Activated CD4-positive, alpha-beta memory T cell treated with anti-CD3 and anti-CD28 coated beads for 36 hours (primary cell): ENCODE measurements at regions not wholly inside any gene's neighbourhood (a gene's known extent, or its start where the extent isn't known, plus 50 kb on each side); places are given as distances from the start of the nearest gene placed in this dataset.

Experiments used
- CTCF ChIA-PET: fragments of 350-600 bp; sonication (Branson Sonifier 250); formaldehyde crosslinking; loops from one replicate; lab custom pipeline; 2021; ENCODE audit warnings: antibody characterized with exemption, inconsistent platforms; lab: Charles Lee
- POLR2A ChIA-PET: fragments of 350-600 bp; sonication (Branson Sonifier 250); formaldehyde crosslinking; loops from one replicate; lab custom pipeline; 2021; ENCODE audit warnings: antibody characterized with exemption; lab: Charles Lee
- DNase-seq: peaks from one replicate; pipeline ENCODE4 v3.0.0-alpha.2; 2020
- H3K27ac Mint-ChIP-seq: one replicate; pipeline ENCODE4 v1.8.0; 2021; ENCODE audit warnings: mixed read lengths
- H3K27me3 Mint-ChIP-seq: one replicate; pipeline ENCODE4 v1.8.0; 2021; ENCODE audit warnings: mixed read lengths
- H3K36me3 Mint-ChIP-seq: one replicate; pipeline ENCODE4 v1.8.0; 2021; ENCODE audit warnings: mixed read lengths
- H3K4me1 Mint-ChIP-seq: one replicate; pipeline ENCODE4 v1.8.0; 2021; ENCODE audit warnings: low read depth, mixed read lengths
- H3K4me3 Mint-ChIP-seq: one replicate; pipeline ENCODE4 v1.8.0; 2021; ENCODE audit warnings: mild to moderate bottlenecking, mixed read lengths
- H3K9me3 Mint-ChIP-seq: one replicate; pipeline ENCODE4 v1.8.0; 2021; ENCODE audit warnings: mixed read lengths
- intact Hi-C: fragments of 100-400 bp; cut with micrococcal nuclease; formaldehyde crosslinking; loops from one replicate; pipeline ENCODE4 v1.15.1; 2023

DNA sequence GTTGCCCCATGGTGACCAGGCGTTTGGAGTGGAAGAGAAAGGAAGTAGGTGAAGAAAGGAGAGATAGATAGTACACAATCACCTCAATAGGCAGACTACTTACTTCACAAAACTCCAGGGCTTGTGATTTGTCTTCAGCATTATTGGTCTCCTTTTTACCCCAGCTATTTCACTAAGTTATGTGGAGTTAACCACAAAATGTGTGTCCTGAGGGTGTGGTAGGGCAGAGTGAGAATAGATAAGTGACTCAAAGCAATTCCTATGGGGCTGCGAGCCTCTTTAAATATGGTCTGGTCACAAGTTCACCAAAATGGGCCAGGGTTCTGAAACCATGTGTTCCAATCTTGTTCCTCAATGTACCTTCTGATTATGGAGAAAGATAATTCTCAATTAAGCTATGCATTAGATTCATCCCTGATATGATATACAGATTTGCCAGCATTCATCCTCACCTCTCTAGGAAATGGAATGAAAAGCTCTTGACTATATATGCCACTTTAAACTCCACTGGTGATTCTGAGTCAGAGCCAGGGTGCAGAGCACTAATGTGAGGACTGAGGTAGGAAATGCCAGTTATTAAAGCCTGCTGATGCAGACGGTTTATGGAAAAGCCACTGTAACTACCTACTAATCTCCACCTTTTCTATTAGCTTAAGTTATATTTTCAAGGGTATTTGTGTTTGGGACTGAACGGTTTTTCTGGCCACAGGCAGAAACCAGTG is 310.6 kb upstream of the MANEA start:
- Mint-ChIP-seq H3K27ac (no peak overlapping the region), H3K9me3 (no peaks in the 10 kb centered on the region), H3K4me3 (no peak overlapping the region), H3K27me3 (no peaks in the 10 kb centered on the region), H3K4me1 (no peaks in the 10 kb centered on the region), H3K36me3 (no peaks in the 10 kb centered on the region)
- intact Hi-C loops = no loop called here
- ChIA-PET POLR2A (no interaction called here), CTCF (no interaction called here)
- no peak for DNase-seq

DNA sequence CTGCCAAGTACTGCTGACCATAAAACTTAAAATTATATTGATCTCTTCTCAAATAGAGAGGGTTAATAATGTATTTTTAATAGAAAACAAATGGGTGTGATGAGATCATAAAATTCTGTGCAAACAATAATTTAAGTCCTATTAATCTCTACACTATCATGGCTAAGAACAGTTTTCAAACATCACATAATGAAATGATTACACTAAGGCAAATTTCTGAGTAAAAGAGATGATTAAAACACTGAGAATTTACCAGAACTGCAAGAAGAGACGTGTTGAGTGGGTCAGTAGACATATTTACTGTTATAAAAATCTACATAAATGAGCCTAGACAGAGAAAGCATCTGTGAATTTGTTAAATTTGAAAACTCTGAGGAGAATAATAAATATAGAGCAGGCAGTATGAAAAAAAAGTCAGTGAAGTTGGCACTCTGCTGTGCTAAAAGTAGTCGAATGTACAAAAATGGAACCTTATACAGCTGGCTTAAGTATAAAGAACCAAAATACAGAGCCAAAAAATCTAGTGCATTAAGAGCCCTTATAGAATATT is 302.6 kb upstream of the MANEA start:
- no peaks in the 10 kb centered on the region for H3K4me1 Mint-ChIP-seq
- H3K36me3 Mint-ChIP-seq = no peaks in the 10 kb centered on the region
- H3K27ac Mint-ChIP-seq = no peak overlapping the region
- DNase-seq = no peak
- intact Hi-C loops = no loop called here
- H3K4me3 Mint-ChIP-seq = no peak overlapping the region
- no peaks in the 10 kb centered on the region for H3K27me3 Mint-ChIP-seq
- no peaks in the 10 kb centered on the region for H3K9me3 Mint-ChIP-seq
- CTCF ChIA-PET = no interaction called here
- POLR2A ChIA-PET = no interaction called here

- no peaks in the 10 kb centered on the region for H3K27me3 Mint-ChIP-seq
- ChIA-PET POLR2A (no interaction called here), CTCF (no interaction called here)
- no peaks in the 10 kb centered on the region for H3K9me3 Mint-ChIP-seq
- H3K4me1 Mint-ChIP-seq = no peaks in the 10 kb centered on the region
- no peaks in the 10 kb centered on the region for H3K36me3 Mint-ChIP-seq
- H3K4me3 Mint-ChIP-seq = no peak overlapping the region
- no peak for DNase-seq
- intact Hi-C loops = no loop called here
- H3K27ac Mint-ChIP-seq = no peak overlapping the region
These were observed 297.7 kb upstream of the MANEA start for GRCh38 chr6:95279616-95280015.

GRCh38 chr6:95280686-95281273 is 296.6 kb upstream of the MANEA start:
- Mint-ChIP-seq H3K9me3 (no peaks in the 10 kb centered on the region), H3K4me3 (no peak overlapping the region), H3K36me3 (no peaks in the 10 kb centered on the region), H3K4me1 (no peaks in the 10 kb centered on the region), H3K27me3 (no peaks in the 10 kb centered on the region), H3K27ac (no peak overlapping the region)
- no peak for DNase-seq
- ChIA-PET CTCF (no interaction called here), POLR2A (no interaction called here)
- intact Hi-C loops = no loop called here

GRCh38 chr6:95285881-95286280 is 291.5 kb upstream of the MANEA start:
- ChIA-PET CTCF (no interaction called here), POLR2A (no interaction called here)
- Mint-ChIP-seq H3K9me3 (no peaks in the 10 kb centered on the region), H3K4me3 (no peak overlapping the region), H3K27ac (no peak overlapping the region), H3K4me1 (no peaks in the 10 kb centered on the region), H3K27me3 (no peaks in the 10 kb centered on the region), H3K36me3 (no peaks in the 10 kb centered on the region)
- intact Hi-C loops = no loop called here
- DNase-seq = no peak

GRCh38 chr6:95286874-95287273 is 290.5 kb upstream of the MANEA start:
- Mint-ChIP-seq H3K27me3 (no peaks in the 10 kb centered on the region), H3K4me3 (no peak overlapping the region), H3K4me1 (no peaks in the 10 kb centered on the region), H3K36me3 (no peaks in the 10 kb centered on the region), H3K9me3 (no peaks in the 10 kb centered on the region), H3K27ac (no peak overlapping the region)
- DNase-seq = no peak
- CTCF ChIA-PET = no interaction called here
- intact Hi-C loops = no loop called here
- POLR2A ChIA-PET = no interaction called here

- intact Hi-C loops = no loop called here
- Mint-ChIP-seq H3K9me3 (no peaks in the 10 kb centered on the region), H3K4me3 (no peak overlapping the region), H3K27ac (no peak overlapping the region), H3K4me1 (no peaks in the 10 kb centered on the region), H3K36me3 (no peaks in the 10 kb centered on the region), H3K27me3 (no peaks in the 10 kb centered on the region)
- ChIA-PET POLR2A (no interaction called here), CTCF (no interaction called here)
- DNase-seq = no peak
These were observed 289.1 kb upstream of the MANEA start for GRCh38 chr6:95288251-95288650.

DNA sequence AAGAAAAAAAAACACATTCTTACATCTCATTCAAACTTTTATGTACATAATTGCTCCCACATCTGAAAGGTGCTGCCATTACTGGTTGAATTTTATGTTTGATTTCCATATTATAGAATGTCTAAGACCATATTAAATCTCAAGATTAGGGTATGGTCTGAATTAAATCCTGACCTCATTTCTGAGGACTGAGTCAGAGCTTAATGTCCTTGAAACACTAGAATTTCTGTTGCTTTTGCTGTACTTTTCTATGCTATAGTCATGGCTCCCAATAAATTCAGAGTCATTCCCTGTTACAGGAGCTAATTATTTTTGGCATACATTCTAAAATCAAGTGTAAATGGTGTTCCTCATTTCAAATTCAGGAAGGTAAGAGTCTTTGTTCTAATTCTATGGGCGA is 285.3 kb upstream of the MANEA start:
- Mint-ChIP-seq H3K27ac (no peak overlapping the region), H3K36me3 (no peaks in the 10 kb centered on the region), H3K4me3 (no peak overlapping the region), H3K27me3 (no peaks in the 10 kb centered on the region), H3K4me1 (no peaks in the 10 kb centered on the region), H3K9me3 (no peaks in the 10 kb centered on the region)
- intact Hi-C loops = no loop called here
- DNase-seq = no peak
- ChIA-PET CTCF (no interaction called here), POLR2A (no interaction called here)

DNA sequence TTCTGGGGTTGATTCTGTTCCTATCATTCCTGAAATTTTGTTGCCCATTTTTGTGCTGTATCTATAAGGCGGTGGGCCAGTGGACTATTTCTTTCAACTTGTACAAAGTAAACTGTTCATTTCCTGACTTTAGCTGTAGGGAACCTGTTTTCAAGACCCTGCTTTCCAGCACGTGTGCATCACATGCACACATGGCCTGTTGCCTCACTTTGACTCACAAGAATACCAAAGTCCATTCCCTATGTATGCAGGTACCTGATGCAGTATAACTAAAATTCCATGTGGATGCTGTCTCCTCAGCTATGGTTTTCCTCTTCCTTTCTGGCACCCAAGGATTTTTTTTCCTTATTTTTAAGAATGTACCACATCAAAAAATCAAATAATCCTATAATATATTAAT is 284.1 kb upstream of the MANEA start:
- H3K4me3 Mint-ChIP-seq = no peak overlapping the region
- H3K36me3 Mint-ChIP-seq = no peaks in the 10 kb centered on the region
- intact Hi-C loops = no loop called here
- ChIA-PET CTCF (no interaction called here), POLR2A (no interaction called here)
- H3K4me1 Mint-ChIP-seq = no peaks in the 10 kb centered on the region
- no peaks in the 10 kb centered on the region for H3K9me3 Mint-ChIP-seq
- H3K27me3 Mint-ChIP-seq = no peaks in the 10 kb centered on the region
- no peak for DNase-seq
- no peak overlapping the region for H3K27ac Mint-ChIP-seq

DNA sequence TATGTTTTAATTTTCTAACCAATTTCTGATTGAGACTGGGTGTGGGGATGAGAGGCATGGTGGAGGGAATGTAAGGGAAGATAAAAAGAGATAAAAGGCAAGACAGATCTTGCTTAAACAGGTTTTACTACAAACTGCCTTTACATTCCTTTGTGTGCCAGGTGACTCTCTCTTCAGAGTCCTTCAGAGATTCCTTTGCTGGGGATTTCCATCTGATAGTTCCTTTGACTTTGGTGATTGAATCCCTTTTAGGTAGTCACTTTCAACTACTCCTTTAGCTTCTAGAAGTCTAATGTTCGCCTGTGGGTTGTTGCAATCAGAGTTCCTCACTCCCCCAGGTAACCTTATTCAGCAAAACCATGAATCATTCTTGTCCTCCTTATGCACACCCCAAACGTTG is 283.3 kb upstream of the MANEA start:
- no peaks in the 10 kb centered on the region for H3K27me3 Mint-ChIP-seq
- H3K36me3 Mint-ChIP-seq = no peaks in the 10 kb centered on the region
- H3K27ac Mint-ChIP-seq = no peak overlapping the region
- no peak overlapping the region for H3K4me3 Mint-ChIP-seq
- DNase-seq = no peak
- POLR2A ChIA-PET = no interaction called here
- intact Hi-C loops = no loop called here
- CTCF ChIA-PET = no interaction called here
- H3K4me1 Mint-ChIP-seq = no peaks in the 10 kb centered on the region
- no peaks in the 10 kb centered on the region for H3K9me3 Mint-ChIP-seq

- Mint-ChIP-seq H3K4me1 (no peaks in the 10 kb centered on the region), H3K9me3 (no peaks in the 10 kb centered on the region), H3K36me3 (no peaks in the 10 kb centered on the region), H3K27me3 (no peaks in the 10 kb centered on the region), H3K4me3 (no peak overlapping the region), H3K27ac (no peak overlapping the region)
- POLR2A ChIA-PET = no interaction called here
- no peak for DNase-seq
- intact Hi-C loops = no loop called here
- CTCF ChIA-PET = no interaction called here
These were observed 267.8 kb upstream of the MANEA start for GRCh38 chr6:95309545-95309944.

- Mint-ChIP-seq H3K4me3 (no peak overlapping the region), H3K36me3 (no peaks in the 10 kb centered on the region), H3K27ac (no peak overlapping the region), H3K9me3 (no peaks in the 10 kb centered on the region), H3K4me1 (no peaks in the 10 kb centered on the region), H3K27me3 (no peaks in the 10 kb centered on the region)
- no peak for DNase-seq
- CTCF ChIA-PET = no interaction called here
- intact Hi-C loops = no loop called here
- POLR2A ChIA-PET = no interaction called here
These were observed 259.2 kb upstream of the MANEA start for GRCh38 chr6:95318137-95318536.

- ChIA-PET POLR2A (no interaction called here), CTCF (no interaction called here)
- H3K9me3 Mint-ChIP-seq = no peaks in the 10 kb centered on the region
- no peaks in the 10 kb centered on the region for H3K36me3 Mint-ChIP-seq
- no peak overlapping the region for H3K27ac Mint-ChIP-seq
- DNase-seq = no peak
- no peaks in the 10 kb centered on the region for H3K4me1 Mint-ChIP-seq
- intact Hi-C loops = no loop called here
- no peak overlapping the region for H3K4me3 Mint-ChIP-seq
- H3K27me3 Mint-ChIP-seq = no peaks in the 10 kb centered on the region
These were observed 256.2 kb upstream of the MANEA start for GRCh38 chr6:95321126-95321525.
